CD4-positive, alpha-beta T cell (primary cell): ENCODE measurements at regions not wholly inside any gene's neighbourhood (a gene's known extent, or its start where the extent isn't known, plus 50 kb on each side); places are given as distances from the start of the nearest gene placed in this dataset.

Experiments
- ATAC-seq: fragments of 200-7000 bp; cut with Tn5 transposase; one replicate; pipeline ENCODE4 v1.10.0; 2022; ENCODE audit warnings: mild to moderate bottlenecking; ENCODE audit not compliant: poor library complexity
- CTCF ChIA-PET: fragments of 350-600 bp; sonication (Branson Sonifier 250); formaldehyde crosslinking; loops from one replicate; lab custom pipeline; 2021; ENCODE audit warnings: antibody characterized with exemption, inconsistent platforms; lab: Charles Lee
- POLR2A ChIA-PET: fragments of 350-600 bp; sonication (Branson Sonifier 250); formaldehyde crosslinking; loops from one replicate; lab custom pipeline; 2021; ENCODE audit warnings: antibody characterized with exemption, inconsistent platforms; lab: Charles Lee
- DNase-seq, 14 experiments: peaks; one replicate each; pipeline ENCODE4 v3.0.0-alpha.2; 2013 to 2020; ENCODE audit warnings: mixed read lengths in 2 of 14
- H3K27ac ChIP-seq, 2 donors: one replicate each; pipeline versions ENCODE4 v1.5.1 to v1.7.0; 2013; ENCODE audit warnings: low read length in 2 of 2, low read depth in 1 of 2, mild to moderate bottlenecking in 1 of 2
- H3K27me3 ChIP-seq, 2 experiments: 1 replicate in 1 of 2; 2 replicates in 1 of 2; pipeline versions ENCODE4 v1.6.1 to v1.7.0; 2013; ENCODE audit warnings: low read length in 2 of 2, control low read depth in 1 of 2, mild to moderate bottlenecking in 1 of 2, moderate library complexity in 1 of 2; ENCODE audit not compliant: insufficient read depth in 2 of 2, control insufficient read depth in 1 of 2
- H3K36me3 ChIP-seq: one replicate; pipeline ENCODE4 v1.6.1; 2013; ENCODE audit warnings: low read length, control low read depth; ENCODE audit not compliant: insufficient read depth
- H3K4me1 ChIP-seq: one replicate; pipeline ENCODE4 v1.6.1; 2013; ENCODE audit warnings: low read length, control low read depth; ENCODE audit not compliant: insufficient read depth
- H3K4me3 ChIP-seq: one replicate; pipeline ENCODE4 v1.5.1; 2013; ENCODE audit warnings: mild to moderate bottlenecking, low read length, moderate library complexity
- H3K9me3 ChIP-seq, 2 experiments: 1 replicate in 1 of 2; 2 replicates in 1 of 2; pipeline versions ENCODE4 v1.6.1 to v1.7.0; 2013; ENCODE audit warnings: low read length in 2 of 2, mild to moderate bottlenecking in 2 of 2, control low read depth in 1 of 2, moderate library complexity in 1 of 2; ENCODE audit not compliant: control insufficient read depth in 1 of 2, insufficient read depth in 1 of 2
- H3K27ac Mint-ChIP-seq: one replicate; pipeline ENCODE4 v1.8.0; 2020; ENCODE audit warnings: mixed read lengths
- H3K27me3 Mint-ChIP-seq: one replicate; pipeline ENCODE4 v1.8.0; 2021; ENCODE audit warnings: mixed read lengths
- H3K36me3 Mint-ChIP-seq: one replicate; pipeline ENCODE4 v1.8.0; 2021; ENCODE audit warnings: low read depth, mixed read lengths
- H3K4me1 Mint-ChIP-seq: one replicate; pipeline ENCODE4 v1.8.0; 2021; ENCODE audit warnings: low read depth, mixed read lengths
- H3K4me3 Mint-ChIP-seq: one replicate; pipeline ENCODE4 v1.8.0; 2020; ENCODE audit warnings: mild to moderate bottlenecking, mixed read lengths
- H3K9me3 Mint-ChIP-seq: one replicate; pipeline ENCODE4 v1.8.0; 2020; ENCODE audit warnings: mixed read lengths
- intact Hi-C, 2 experiments: fragments of 100-400 bp; cut with DNase I in 1 of 2; cut with micrococcal nuclease in 1 of 2; formaldehyde crosslinking; loops; one replicate each; pipeline versions ENCODE4 v1.15.1 to v1.9.0; 2023 to 2025; cut with DNase I, micrococcal nuclease
- TF ChIP-seq, protein P1 (sequence below): fragments of 200-600 bp; IDR thresholded peaks from one replicate; pipeline ENCODE4 v1.8.0; 2022; ENCODE audit warnings: antibody characterized with exemption, mild to moderate bottlenecking

GRCh38 chr5:76025069-76025468, 58.1 kb upstream of the SV2C start:
- Histone ChIP-seq H3K4me3 (no peak overlapping the region), H3K4me1 (no peaks in the 10 kb centered on the region), H3K27ac (no peak overlapping the region), H3K27me3 (peaks cover 0 to 4% of the 10 kb centered on the region in 2 experiments), H3K9me3 (no peaks in the 10 kb centered on the region), H3K36me3 (no peaks in the 10 kb centered on the region)
- no peaks in the 10 kb centered on the region for H3K4me1 Mint-ChIP-seq
- H3K27ac Mint-ChIP-seq: no peak overlapping the region
- intact Hi-C loops: no loop called here
- H3K36me3 Mint-ChIP-seq: no peaks in the 10 kb centered on the region
- CTCF ChIA-PET: interaction anchor here (0.6 kb wide), 1 partner anchor 428 kb away, joined by 3 read pairs; no protein-coding TSS in a partner anchor
- H3K4me3 Mint-ChIP-seq: no peak overlapping the region
- ATAC-seq: no peak
- H3K27me3 Mint-ChIP-seq: peaks cover 24% of the 10 kb centered on the region
- no peak for DNase-seq
- H3K9me3 Mint-ChIP-seq: no peaks in the 10 kb centered on the region
- TF ChIP-seq, protein P1, sequence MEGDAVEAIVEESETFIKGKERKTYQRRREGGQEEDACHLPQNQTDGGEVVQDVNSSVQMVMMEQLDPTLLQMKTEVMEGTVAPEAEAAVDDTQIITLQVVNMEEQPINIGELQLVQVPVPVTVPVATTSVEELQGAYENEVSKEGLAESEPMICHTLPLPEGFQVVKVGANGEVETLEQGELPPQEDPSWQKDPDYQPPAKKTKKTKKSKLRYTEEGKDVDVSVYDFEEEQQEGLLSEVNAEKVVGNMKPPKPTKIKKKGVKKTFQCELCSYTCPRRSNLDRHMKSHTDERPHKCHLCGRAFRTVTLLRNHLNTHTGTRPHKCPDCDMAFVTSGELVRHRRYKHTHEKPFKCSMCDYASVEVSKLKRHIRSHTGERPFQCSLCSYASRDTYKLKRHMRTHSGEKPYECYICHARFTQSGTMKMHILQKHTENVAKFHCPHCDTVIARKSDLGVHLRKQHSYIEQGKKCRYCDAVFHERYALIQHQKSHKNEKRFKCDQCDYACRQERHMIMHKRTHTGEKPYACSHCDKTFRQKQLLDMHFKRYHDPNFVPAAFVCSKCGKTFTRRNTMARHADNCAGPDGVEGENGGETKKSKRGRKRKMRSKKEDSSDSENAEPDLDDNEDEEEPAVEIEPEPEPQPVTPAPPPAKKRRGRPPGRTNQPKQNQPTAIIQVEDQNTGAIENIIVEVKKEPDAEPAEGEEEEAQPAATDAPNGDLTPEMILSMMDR: no peak
- POLR2A ChIA-PET: no interaction called here

- no peak for ATAC-seq
- Mint-ChIP-seq H3K4me1 (no peaks in the 10 kb centered on the region), H3K36me3 (no peaks in the 10 kb centered on the region), H3K4me3 (no peak overlapping the region), H3K27me3 (peaks cover 22% of the 10 kb centered on the region), H3K9me3 (no peaks in the 10 kb centered on the region), H3K27ac (no peak overlapping the region)
- no peak overlapping the region for H3K27ac ChIP-seq
- ChIA-PET CTCF (interaction anchor here (0.6 kb wide), 1 partner anchor 17 kb away, joined by 3 read pairs; no protein-coding TSS in a partner anchor), POLR2A (no interaction called here)
- H3K9me3 ChIP-seq: no peaks in the 10 kb centered on the region
- H3K4me1 ChIP-seq: no peaks in the 10 kb centered on the region
- TF ChIP-seq, protein P1: no peak
- H3K27me3 ChIP-seq: peaks cover 3 to 4% of the 10 kb centered on the region in 2 experiments
- DNase-seq: no peak
- intact Hi-C loops: no loop called here
- no peaks in the 10 kb centered on the region for H3K36me3 ChIP-seq
- no peak overlapping the region for H3K4me3 ChIP-seq
Measured at GRCh38 chr5:76022611-76023010, 60.6 kb upstream of the SV2C start.

- Mint-ChIP-seq H3K36me3 (no peaks in the 10 kb centered on the region), H3K4me3 (no peak overlapping the region), H3K27ac (no peak overlapping the region), H3K4me1 (no peaks in the 10 kb centered on the region), H3K27me3 (peaks cover 21% of the 10 kb centered on the region), H3K9me3 (no peaks in the 10 kb centered on the region)
- no peak for ATAC-seq
- Histone ChIP-seq H3K4me3 (no peak overlapping the region), H3K27ac (no peak overlapping the region), H3K9me3 (no peaks in the 10 kb centered on the region), H3K4me1 (no peaks in the 10 kb centered on the region), H3K27me3 (peaks cover 3 to 4% of the 10 kb centered on the region in 2 experiments), H3K36me3 (no peaks in the 10 kb centered on the region)
- intact Hi-C loops: no loop called here
- ChIA-PET CTCF (no interaction called here), POLR2A (no interaction called here)
- DNase-seq: no peak
- TF ChIP-seq, protein P1: no peak
Measured at GRCh38 chr5:76021936-76022584, 61.1 kb upstream of the SV2C start.
